COR-L47 (cell line): ENCODE measurements at regions not wholly inside any gene's neighbourhood (a gene's known extent, or its start where the extent isn't known, plus 50 kb on each side); places are given as distances from the start of the nearest gene placed in this dataset.
A peak's percentile ranks its signal among the peaks of the same experiment; 100 is the strongest.
"Not testable (repeated sequence)": the region's sequence is repeated elsewhere in the genome, so short reads cannot be mapped to it uniquely, and the experiment has no call there.

Experiments
- DNase-seq: peaks from one replicate; lab custom pipeline; 2025; lab: John Stamatoyannopoulos, UW

GRCh38 chrX:25442499-25442898 lies 426.7 kb upstream of the ARX start:
- DNase-seq, result peak; percentile 0

GRCh38 chrX:25433307-25433706 lies 417.5 kb upstream of the ARX start:
- no peak for DNase-seq

- DNase-seq, result no peak
Observed at GRCh38 chrX:25432396-25432795, 416.6 kb upstream of the ARX start.

- no peak for DNase-seq
Observed at GRCh38 chrX:25427873-25428555, 412.2 kb upstream of the ARX start.

- DNase-seq, result not testable (repeated sequence)
Observed at GRCh38 chrX:25404163-25404562, 388.4 kb upstream of the ARX start.

GRCh38 chrX:25389266-25389665 lies 373.5 kb upstream of the ARX start:
- DNase-seq, result no peak

GRCh38 chrX:25383196-25383595 lies 367.4 kb upstream of the ARX start:
- peak; percentile 25 for DNase-seq

- no peak for DNase-seq
Observed at GRCh38 chrX:25356456-25356855, 340.7 kb upstream of the ARX start.

GRCh38 chrX:25344161-25344936 lies 328.6 kb upstream of the ARX start:
- peak; percentile 30 for DNase-seq

GRCh38 chrX:25343060-25343459 lies 327.3 kb upstream of the ARX start:
- DNase-seq, result peak; percentile 17

GRCh38 chrX:25337841-25338240 lies 322.1 kb upstream of the ARX start:
- DNase-seq, result no peak

GRCh38 chrX:25300994-25301393 lies 285.2 kb upstream of the ARX start:
- no peak for DNase-seq

GRCh38 chrX:25296850-25297249 lies 281.1 kb upstream of the ARX start:
- no peak for DNase-seq

GRCh38 chrX:25295466-25295865 lies 279.7 kb upstream of the ARX start:
- no peak for DNase-seq

- DNase-seq, result no peak
Observed at GRCh38 chrX:25290132-25290531, 274.4 kb upstream of the ARX start.

GRCh38 chrX:25288676-25289075 lies 272.9 kb upstream of the ARX start:
- no peak for DNase-seq

GRCh38 chrX:25287521-25287920 lies 271.8 kb upstream of the ARX start:
- no peak for DNase-seq

GRCh38 chrX:25285598-25285997 lies 269.8 kb upstream of the ARX start:
- no peak for DNase-seq

- no peak for DNase-seq
Observed at GRCh38 chrX:25279510-25279909, 263.7 kb upstream of the ARX start.

- no peak for DNase-seq
Observed at GRCh38 chrX:25278341-25278740, 262.6 kb upstream of the ARX start.

- no peak for DNase-seq
Observed at GRCh38 chrX:25277574-25277973, 261.8 kb upstream of the ARX start.

- no peak for DNase-seq
Observed at GRCh38 chrX:25275159-25275558, 259.4 kb upstream of the ARX start.

- DNase-seq, result no peak
Observed at GRCh38 chrX:25241461-25241860, 225.7 kb upstream of the ARX start.

GRCh38 chrX:25226151-25226550 lies 210.4 kb upstream of the ARX start:
- no peak for DNase-seq
